ENCODE measurements at regions not wholly inside any gene's neighbourhood (a gene's known extent, or its start where the extent isn't known, plus 50 kb on each side); places are given as distances from the start of the nearest gene placed in this dataset.
A peak's percentile ranks its signal among the peaks of the same experiment; 100 is the strongest.

DNA sequence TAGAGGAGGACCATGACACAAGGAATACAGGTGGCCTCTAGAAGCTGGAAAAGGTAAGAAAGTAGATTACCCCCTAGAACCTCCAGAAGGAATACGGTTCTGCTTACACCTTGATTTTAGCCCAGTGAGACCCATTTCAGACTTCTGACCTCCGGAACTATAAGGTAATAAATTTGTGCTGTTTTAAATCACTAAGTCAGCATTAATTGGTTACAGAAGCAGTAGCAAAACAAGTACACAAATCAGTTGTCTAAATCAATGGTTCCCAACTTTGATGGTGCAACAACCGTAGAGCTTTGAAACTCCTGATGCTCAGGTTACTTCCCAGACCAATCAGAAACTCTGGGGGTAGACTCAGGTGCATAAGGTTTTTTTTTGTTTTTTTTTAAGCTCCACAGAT lies 113.6 kb downstream of the RTL9 start:
- WGBS (ENCODE audit: insufficient coverage, low coverage, missing lambda C conversion rate), result 0% methylated on average over 3 of the region's 3 CpGs
- no peak overlapping the region for H3K27ac ChIP-seq (ENCODE audit: extremely low read depth, low read depth, low read length)
- H3K9ac ChIP-seq (ENCODE audit: insufficient read depth in 1 of 2, low read depth in 2 of 2, low read length in 2 of 2), result no peak overlapping the region
- no peaks in the 10 kb centered on the region for H4K20me1 ChIP-seq (replicated peaks; ENCODE audit: control insufficient read depth, insufficient read depth, low read length)
- H2AFZ ChIP-seq (ENCODE audit: low read depth, low read length), result no peak overlapping the region
- H3K79me2 ChIP-seq (ENCODE audit: control insufficient read depth, insufficient read depth, low read length), result no peaks in the 10 kb centered on the region
- FAIRE-seq (no peak), DNase-seq (ENCODE audit: extremely low read depth in 1 of 4, low spot score in 3 of 4) (no peak), ATAC-seq (no peak)
- no peaks in the 10 kb centered on the region for H3K27me3 ChIP-seq (ENCODE audit: control insufficient read depth in 2 of 2, insufficient read depth in 2 of 2, low read length in 2 of 2)
- no peaks in the 10 kb centered on the region for H3K36me3 ChIP-seq (ENCODE audit: control insufficient read depth, insufficient read depth, low read length)
- H3K4me1 ChIP-seq (replicated peaks in 1 of 2; ENCODE audit: control insufficient read depth in 2 of 2, insufficient read depth in 2 of 2, low read length in 2 of 2), result no peaks in the 10 kb centered on the region
- no peaks in the 10 kb centered on the region for H3K9me1 ChIP-seq (ENCODE audit: control insufficient read depth, insufficient read depth, low read length)
- no peaks in the 10 kb centered on the region for H3K9me3 ChIP-seq (replicated peaks; ENCODE audit: control insufficient read depth, insufficient read depth, low read depth, low read length)
- intact Hi-C loops (cut with micrococcal nuclease) (no loop called here), in situ Hi-C loops (cut with MboI) (loop anchor here (25.0 kb wide), 1 partner anchor 190 kb away; no protein-coding TSS in a partner anchor)
- no TSS peak for BruUV-seq (replicated peaks)
- H3K4me2 ChIP-seq (ENCODE audit: insufficient read depth, low read length), result no peak overlapping the region
- no peak for TF ChIP-seq RBM17 (IDR thresholded peaks at IDR 0.05; ENCODE audit: borderline replicate concordance, low read depth, low read length)
- peak; percentile 74 for TF ChIP-seq ZNF316 (IDR thresholded peaks at IDR 0.05)
- no peak for TF ChIP-seq RBM14 (IDR thresholded peaks at IDR 0.05; ENCODE audit: borderline replicate concordance, insufficient read depth, low read depth, low read length)
- peak; percentile 36; the same call in 1 of the 2 replicates for TF ChIP-seq C11orf30 (IDR thresholded peaks at IDR 0.05; ENCODE audit: low read depth)
- TF ChIP-seq MAFK (IDR thresholded peaks at IDR 0.05; ENCODE audit: low read length), result 0 out of 2 replicates have a peak, but pooled peaks have one; percentile 38
- TF ChIP-seq MAFF (IDR thresholded peaks at IDR 0.05; ENCODE audit: low read length), result peak; percentile 50
- peak; percentile 36; the same call in 1 of the 2 replicates for TF ChIP-seq MAFG (tag; conservative IDR thresholded peaks at IDR 0.05)
- POLR2A ChIA-PET, result no interaction called here
- H3K4me3 ChIP-seq, result no peak overlapping the region
- CTCF ChIA-PET (ENCODE audit: low intra/inter-chr PET ratio), result no interaction called here
